Right lobe of liver (tissue), 4 donors: ENCODE measurements at regions not wholly inside any gene's neighbourhood (a gene's known extent, or its start where the extent isn't known, plus 50 kb on each side); places are given as distances from the start of the nearest gene placed in this dataset.

ENCODE experiments used
- CTCF ChIP-seq, 4 donors: fragments of 200-600 bp in 3 of 4; fragments of 450-650 bp in 1 of 4; IDR thresholded peaks; one replicate each; pipeline versions ENCODE4 v1.5.1 to v1.8.0; 2016 to 2022; ENCODE audit warnings: antibody characterized with exemption in 4 of 4, mild to moderate bottlenecking in 2 of 4
- POLR2A ChIP-seq: fragments of 450-650 bp; IDR thresholded peaks from one replicate; pipeline ENCODE4 v1.6.1; 2017; ENCODE audit warnings: antibody characterized with exemption, mild to moderate bottlenecking
- donor health status: DM: no; HTN: no; CAD: no.
- donor health status: DM: no; HTN: no; CAD: no.
- donor health status: DM: no; HTN: yes; CAD: no.

DNA sequence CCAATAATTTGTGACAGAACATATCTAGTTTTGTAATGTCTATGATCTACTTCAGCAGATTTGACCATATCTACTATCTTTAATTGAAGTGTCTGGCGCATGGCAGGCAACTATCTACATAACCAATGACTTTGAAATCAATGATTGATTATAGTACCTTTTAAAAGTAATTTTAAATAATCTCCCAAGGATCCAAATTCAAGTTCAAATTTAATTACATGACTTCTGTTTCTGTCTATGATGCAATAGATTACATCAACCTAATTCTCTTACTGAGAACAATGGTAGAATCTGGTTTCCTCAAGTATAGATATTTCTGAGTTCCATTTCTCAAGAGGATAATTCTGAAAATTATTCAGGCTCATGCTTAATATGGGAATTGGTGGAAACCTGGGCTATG lies 177.4 kb upstream of the IL15 start:
- TF ChIP-seq CTCF (IDR thresholded peaks at IDR 0.05) (no peak), POLR2A (no peak)
